Pancreas (tissue), 10 donors: ENCODE measurements at regions not wholly inside any gene's neighbourhood (a gene's known extent, or its start where the extent isn't known, plus 50 kb on each side); places are given as distances from the start of the nearest gene placed in this dataset.
A peak's percentile ranks its signal among the peaks of the same experiment; 100 is the strongest.

Experiments used
- ATAC-seq, 4 donors: fragments of 200-7000 bp; cut with Tn5 transposase; one replicate each; pipeline versions ENCODE4 v1.8.0 to v1.9.1; 2020; ENCODE audit warnings: mild to moderate bottlenecking in 4 of 4, moderate library complexity in 4 of 4
- DNase-seq, 6 donors: peaks; one replicate each; pipeline ENCODE4 v3.0.0-alpha.2; 2020
- FAIRE-seq: peaks from 2 replicates; lab custom pipeline; 2012; peaks lifted over from hg19 to GRCh38; lab: Jason Lieb, UNC
- H3K27ac ChIP-seq, 4 donors: fragments of 200-600 bp; sonication (generic); 1 replicate in 3 of 4; 2 replicates in 1 of 4; pipeline versions ENCODE4 v1.5.0 to v1.8.0; 2020
- H3K27me3 ChIP-seq, 4 donors: fragments of 200-600 bp; one replicate each; pipeline ENCODE4 v1.8.0; 2021
- H3K36me3 ChIP-seq, 3 donors: fragments of 200-600 bp; sonication (generic) in 1 of 3; one replicate each; pipeline versions ENCODE4 v1.5.0 to v1.8.0; 2020 to 2021
- H3K4me1 ChIP-seq, 3 donors: fragments of 200-600 bp; one replicate each; pipeline ENCODE4 v1.8.0; 2021
- H3K4me3 ChIP-seq, 4 donors: fragments of 200-600 bp; sonication (generic) in 2 of 4; one replicate each; pipeline versions ENCODE4 v1.5.0 to v1.8.0; 2020 to 2021
- H3K9me3 ChIP-seq, 4 donors: fragments of 200-600 bp; one replicate each; pipeline ENCODE4 v1.8.0; 2021
- WGBS, 2 donors: extraction: QIAGEN DNeasy Blood & Tissue Kit; methylation state at CpG; one replicate each; pipeline ENCODE4 v1.1.7; 2013; 5-methylcytosine and 5-hydroxymethylcytosine counted together
- intact Hi-C, 3 donors: fragments of 100-400 bp; cut with DNase I; formaldehyde crosslinking; loops; one replicate each; pipeline versions ENCODE4 v1.11.1 to v1.14.2; 2022
- TF ChIP-seq, protein P1 (sequence below), 4 donors: fragments of 200-600 bp; sonication (generic) in 3 of 4; IDR thresholded peaks; one replicate each; pipeline versions ENCODE4 v1.5.0 to v1.8.0; 2021; ENCODE audit warnings: antibody characterized with exemption in 4 of 4
- donor health status: healthy with polysubstance abuse.
- donor health status: DM: no; HTN: no; CAD: no; lungs with moderate emphysema.
- donor health status: DM: no; HTN: no; CAD: no.
- donor health status: control.
- donor health status: control.
- donor health status: Bipolar disorder and iron deficiency.
- donor health status: DM: yes; HTN: yes; CAD: no.
- donor health status: DM: no; HTN: no; CAD: no.
- donor health status: DM: no; HTN: no; CAD: no.
- donor health status: DM: yes; HTN: yes; CAD: no.

DNA sequence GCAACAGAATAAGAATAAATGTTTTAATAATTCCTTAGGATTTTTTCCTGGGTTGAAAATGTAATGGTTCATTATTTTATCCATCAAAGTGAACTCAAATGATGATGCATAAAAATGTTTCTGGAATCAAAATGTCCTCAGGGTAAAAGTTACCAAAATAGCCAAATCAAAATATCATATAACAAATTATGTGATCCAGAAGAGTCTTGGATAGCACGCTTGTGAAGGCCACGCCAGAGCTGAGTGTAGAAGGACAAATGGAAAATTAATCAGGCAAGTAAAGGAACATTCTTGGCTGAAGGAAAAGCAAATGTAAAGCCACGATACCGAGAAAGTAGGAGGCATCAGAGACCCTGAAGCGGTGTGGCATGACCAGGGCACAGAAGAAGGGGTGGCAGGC, 169.2 kb downstream of the CAPZA3 start:
- no peaks in the 10 kb centered on the region for H3K27me3 ChIP-seq
- FAIRE-seq (no peak), DNase-seq (no peak), ATAC-seq (no peak)
- H3K27ac ChIP-seq, result no peak overlapping the region
- H3K4me3 ChIP-seq, result no peak overlapping the region
- H3K36me3 ChIP-seq, result no peaks in the 10 kb centered on the region
- intact Hi-C loops, result no loop called here
- H3K9me3 ChIP-seq, result no peaks in the 10 kb centered on the region
- 88 to 94% methylated on average over 5 of the region's 5 CpGs for WGBS, 2 donors
- no peaks in the 10 kb centered on the region for H3K4me1 ChIP-seq
- TF ChIP-seq, protein P1, sequence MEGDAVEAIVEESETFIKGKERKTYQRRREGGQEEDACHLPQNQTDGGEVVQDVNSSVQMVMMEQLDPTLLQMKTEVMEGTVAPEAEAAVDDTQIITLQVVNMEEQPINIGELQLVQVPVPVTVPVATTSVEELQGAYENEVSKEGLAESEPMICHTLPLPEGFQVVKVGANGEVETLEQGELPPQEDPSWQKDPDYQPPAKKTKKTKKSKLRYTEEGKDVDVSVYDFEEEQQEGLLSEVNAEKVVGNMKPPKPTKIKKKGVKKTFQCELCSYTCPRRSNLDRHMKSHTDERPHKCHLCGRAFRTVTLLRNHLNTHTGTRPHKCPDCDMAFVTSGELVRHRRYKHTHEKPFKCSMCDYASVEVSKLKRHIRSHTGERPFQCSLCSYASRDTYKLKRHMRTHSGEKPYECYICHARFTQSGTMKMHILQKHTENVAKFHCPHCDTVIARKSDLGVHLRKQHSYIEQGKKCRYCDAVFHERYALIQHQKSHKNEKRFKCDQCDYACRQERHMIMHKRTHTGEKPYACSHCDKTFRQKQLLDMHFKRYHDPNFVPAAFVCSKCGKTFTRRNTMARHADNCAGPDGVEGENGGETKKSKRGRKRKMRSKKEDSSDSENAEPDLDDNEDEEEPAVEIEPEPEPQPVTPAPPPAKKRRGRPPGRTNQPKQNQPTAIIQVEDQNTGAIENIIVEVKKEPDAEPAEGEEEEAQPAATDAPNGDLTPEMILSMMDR (IDR thresholded peaks at IDR 0.05), result no peak

DNA sequence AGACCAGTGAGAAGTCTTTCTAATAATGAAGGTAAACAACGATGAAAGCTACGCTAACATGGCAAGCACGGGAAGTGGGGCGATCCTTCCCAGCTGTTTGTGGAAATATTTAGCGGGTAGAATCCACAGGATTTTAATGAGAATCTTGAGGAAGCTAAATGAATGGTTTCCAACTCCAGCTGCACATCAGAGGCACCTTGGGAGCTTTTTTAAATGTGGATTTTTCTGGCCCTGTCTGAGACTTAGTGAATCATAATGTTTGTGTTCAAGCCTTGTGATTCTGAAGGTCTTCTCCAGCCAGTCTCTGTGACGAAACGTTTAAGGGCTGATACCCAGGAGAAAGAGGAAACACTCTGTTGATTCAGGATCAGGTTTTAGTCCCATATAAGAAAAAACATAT, 169.8 kb downstream of the CAPZA3 start:
- Histone ChIP-seq H3K27ac (no peak overlapping the region), H3K4me1 (no peaks in the 10 kb centered on the region), H3K9me3 (no peaks in the 10 kb centered on the region), H3K4me3 (no peak overlapping the region), H3K36me3 (no peaks in the 10 kb centered on the region), H3K27me3 (no peaks in the 10 kb centered on the region)
- TF ChIP-seq, protein P1 (IDR thresholded peaks at IDR 0.05), result no peak
- FAIRE-seq, result no peak
- WGBS, 2 donors, result 86 to 87% methylated on average over 7 of the region's 7 CpGs
- no peak for DNase-seq
- intact Hi-C loops, result no loop called here
- peak in 1 of 4 donors; percentile 48 for ATAC-seq

DNA sequence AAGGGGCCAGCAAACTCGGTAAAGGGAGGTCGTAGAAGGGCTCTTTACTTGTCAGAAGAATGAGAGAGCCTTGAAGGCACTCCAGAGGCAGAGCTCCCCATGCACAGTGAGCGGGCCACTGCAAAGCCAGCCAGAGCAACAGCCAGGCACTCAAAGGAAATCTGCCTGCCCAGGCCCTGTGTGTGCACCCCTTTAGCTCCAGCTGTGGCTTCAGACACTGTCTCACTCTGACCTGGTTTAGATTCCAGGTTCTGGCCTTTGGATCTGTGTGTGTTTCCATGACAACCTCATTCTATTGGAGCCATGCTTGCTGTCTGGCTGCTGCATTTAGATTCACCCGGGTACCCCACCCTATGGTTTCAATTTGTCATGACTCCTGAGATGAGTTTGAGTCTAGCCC, 170.3 kb downstream of the CAPZA3 start:
- H3K27ac ChIP-seq, result no peak overlapping the region
- no peaks in the 10 kb centered on the region for H3K27me3 ChIP-seq
- DNase-seq, result no peak
- no peak for FAIRE-seq
- WGBS, 2 donors, result 80 to 90% methylated on average over 4 of the region's 4 CpGs
- no peak for ATAC-seq
- no peaks in the 10 kb centered on the region for H3K4me1 ChIP-seq
- no peaks in the 10 kb centered on the region for H3K36me3 ChIP-seq
- TF ChIP-seq, protein P1 (IDR thresholded peaks at IDR 0.05), result no peak
- intact Hi-C loops, result no loop called here
- no peak overlapping the region for H3K4me3 ChIP-seq
- H3K9me3 ChIP-seq, result no peaks in the 10 kb centered on the region

DNA sequence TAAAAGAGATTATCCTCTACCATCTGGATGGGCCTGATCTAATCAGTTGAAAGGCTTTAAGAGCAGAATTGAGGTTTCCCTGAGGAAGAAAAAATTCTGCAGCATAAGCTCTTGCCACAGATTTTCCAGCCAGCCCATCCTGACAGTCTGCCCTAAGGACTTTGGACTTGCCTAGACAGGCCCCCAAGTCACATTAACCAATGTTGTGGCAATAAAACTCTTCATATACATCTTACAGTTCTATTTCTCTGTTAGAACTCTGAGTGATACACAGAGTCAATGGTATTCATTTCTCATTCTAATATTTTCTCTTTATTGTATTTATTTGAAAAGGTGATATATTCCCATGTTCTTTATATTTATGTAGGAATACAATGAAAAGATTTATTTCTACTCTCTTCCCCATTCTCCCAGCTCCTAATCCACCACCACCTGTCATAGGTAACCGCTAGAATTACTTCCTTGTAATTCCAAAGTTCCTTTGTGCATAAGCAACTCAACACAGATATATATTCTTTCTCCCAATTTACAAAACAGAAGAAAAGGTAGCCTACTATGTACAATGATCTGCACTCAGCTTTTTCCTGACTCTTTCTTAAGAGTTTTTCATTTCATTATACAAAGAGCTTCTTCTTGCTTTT, 182.1 kb downstream of the CAPZA3 start:
- Histone ChIP-seq H3K9me3 (no peaks in the 10 kb centered on the region), H3K4me3 (no peak overlapping the region), H3K27me3 (no peaks in the 10 kb centered on the region), H3K4me1 (no peaks in the 10 kb centered on the region), H3K36me3 (no peaks in the 10 kb centered on the region), H3K27ac (no peak overlapping the region)
- intact Hi-C loops, result no loop called here
- TF ChIP-seq, protein P1 (IDR thresholded peaks at IDR 0.05), result no peak
- DNase-seq (no peak), ATAC-seq (no peak), FAIRE-seq (peak; percentile 45)
- 70 to 81% methylated on average over 1 of the region's 1 CpG for WGBS, 2 donors

DNA sequence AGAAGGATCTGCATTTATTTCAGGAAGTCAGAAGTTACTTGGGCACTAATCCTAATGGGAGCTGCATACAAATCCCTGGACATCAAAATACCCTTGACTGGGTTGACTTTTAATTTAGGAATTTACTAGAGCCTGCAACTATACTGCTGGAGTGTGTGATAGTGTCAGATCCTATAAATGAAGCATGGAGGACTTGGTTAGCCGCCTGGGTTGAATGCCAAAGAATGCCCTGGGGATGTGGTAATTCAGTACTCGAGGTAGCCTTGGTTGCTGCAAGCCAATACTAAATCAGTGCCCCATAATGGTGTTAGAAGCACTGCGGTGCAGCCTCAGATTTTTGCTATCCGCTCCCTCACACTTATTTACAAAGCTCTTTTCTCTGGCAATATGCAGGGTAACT, 184.9 kb downstream of the CAPZA3 start:
- H3K4me3 ChIP-seq, result no peak overlapping the region
- no peaks in the 10 kb centered on the region for H3K4me1 ChIP-seq
- no peaks in the 10 kb centered on the region for H3K36me3 ChIP-seq
- TF ChIP-seq, protein P1 (IDR thresholded peaks at IDR 0.05), result no peak
- DNase-seq (no peak), ATAC-seq (no peak), FAIRE-seq (no peak)
- no peaks in the 10 kb centered on the region for H3K27me3 ChIP-seq
- 77 to 89% methylated on average over 4 of the region's 4 CpGs for WGBS, 2 donors
- H3K9me3 ChIP-seq, result no peaks in the 10 kb centered on the region
- intact Hi-C loops, result no loop called here
- H3K27ac ChIP-seq, result no peak overlapping the region
